ENCODE measurements at regions not wholly inside any gene's neighbourhood (a gene's known extent, or its start where the extent isn't known, plus 50 kb on each side); places are given as distances from the start of the nearest gene placed in this dataset.

- H3K79me2 ChIP-seq (ENCODE audit: insufficient read depth, low read length): no peaks in the 10 kb centered on the region
- Mint-ChIP-seq H3K9me3 (peaks cover 0 to 2% (median 0%) of the 10 kb centered on the region in 7 donors), H3K27me3 (ENCODE audit: low read depth in 3 of 3) (peaks cover 0 to 3% (median 1%) of the 10 kb centered on the region in 3 donors), H3K36me3 (no peaks in the 10 kb centered on the region), H3K27ac (no peak overlapping the region), H3K4me3 (no peak overlapping the region), H3K4me1 (no peaks in the 10 kb centered on the region)
- no peak for TF ChIP-seq CTCF (IDR thresholded peaks at IDR 0.05)
- no peaks in the 10 kb centered on the region for H3K36me3 ChIP-seq (replicated peaks in 1 of 2; ENCODE audit: control insufficient read depth in 1 of 2, insufficient read depth in 2 of 2, low read length in 2 of 2)
- H3K27ac ChIP-seq (ENCODE audit: low read depth in 1 of 2, low read length in 2 of 2): no peak overlapping the region
- no peak overlapping the region for H2AFZ ChIP-seq (ENCODE audit: insufficient read depth, low read depth, low read length, poor library complexity, severe bottlenecking)
- intact Hi-C loops (cut with micrococcal nuclease): no loop called here
- H3K9me3 ChIP-seq (replicated peaks in 1 of 2; ENCODE audit: control insufficient read depth in 1 of 2, insufficient read depth in 1 of 2, low read length in 2 of 2): no peaks in the 10 kb centered on the region
- H3K4me2 ChIP-seq (replicated peaks; ENCODE audit: extremely low read depth, low read length, poor library complexity, severe bottlenecking): no peak overlapping the region
- no peaks in the 10 kb centered on the region for H3K27me3 ChIP-seq (ENCODE audit: control insufficient read depth in 2 of 2, insufficient read depth in 2 of 2, low read length in 2 of 2)
- no peak for DNase-seq
- no peak overlapping the region for H3K9ac ChIP-seq (ENCODE audit: insufficient read depth, low read length, poor library complexity, severe bottlenecking)
- H3K4me3 ChIP-seq (replicated peaks in 1 of 3; ENCODE audit: low read depth in 2 of 3, low read length in 3 of 3): no peak overlapping the region
- no peaks in the 10 kb centered on the region for H3K4me1 ChIP-seq (ENCODE audit: control insufficient read depth in 1 of 2, insufficient read depth in 2 of 2, low read length in 2 of 2)
- WGBS (ENCODE audit: insufficient coverage): no CpG with 5 or more reads among the region's 2 CpGs
- no peaks in the 10 kb centered on the region for H4K20me1 ChIP-seq (ENCODE audit: insufficient read depth, low read length)
Measured at GRCh38 chr5:10836986-10837385, 76.0 kb upstream of the DAP start.

- peaks cover 0 to 3% (median 0%) of the 10 kb centered on the region in 3 donors for H3K27me3 Mint-ChIP-seq (ENCODE audit: low read depth in 3 of 3)
- H3K4me1 Mint-ChIP-seq: no peaks in the 10 kb centered on the region
- no peak overlapping the region for H3K4me3 ChIP-seq (replicated peaks in 1 of 3; ENCODE audit: low read depth in 2 of 3, low read length in 3 of 3)
- H3K4me1 ChIP-seq (ENCODE audit: control insufficient read depth in 1 of 2, insufficient read depth in 2 of 2, low read length in 2 of 2): no peaks in the 10 kb centered on the region
- H3K36me3 Mint-ChIP-seq: no peaks in the 10 kb centered on the region
- H3K27me3 ChIP-seq (ENCODE audit: control insufficient read depth in 2 of 2, insufficient read depth in 2 of 2, low read length in 2 of 2): no peaks in the 10 kb centered on the region
- H3K4me2 ChIP-seq (replicated peaks; ENCODE audit: extremely low read depth, low read length, poor library complexity, severe bottlenecking): no peak overlapping the region
- H4K20me1 ChIP-seq (ENCODE audit: insufficient read depth, low read length): no peaks in the 10 kb centered on the region
- DNase-seq: no peak
- H3K4me3 Mint-ChIP-seq: no peak overlapping the region
- H3K9ac ChIP-seq (ENCODE audit: insufficient read depth, low read length, poor library complexity, severe bottlenecking): no peak overlapping the region
- intact Hi-C loops (cut with micrococcal nuclease): no loop called here
- WGBS (ENCODE audit: insufficient coverage): no CpG with 5 or more reads among the region's 1 CpG
- no peak for TF ChIP-seq CTCF (IDR thresholded peaks at IDR 0.05)
- H3K9me3 ChIP-seq (replicated peaks in 1 of 2; ENCODE audit: control insufficient read depth in 1 of 2, insufficient read depth in 1 of 2, low read length in 2 of 2): no peaks in the 10 kb centered on the region
- no peaks in the 10 kb centered on the region for H3K36me3 ChIP-seq (replicated peaks in 1 of 2; ENCODE audit: control insufficient read depth in 1 of 2, insufficient read depth in 2 of 2, low read length in 2 of 2)
- H3K9me3 Mint-ChIP-seq: peaks cover 0 to 2% (median 0%) of the 10 kb centered on the region in 7 donors
- H2AFZ ChIP-seq (ENCODE audit: insufficient read depth, low read depth, low read length, poor library complexity, severe bottlenecking): no peak overlapping the region
- no peak overlapping the region for H3K27ac ChIP-seq (ENCODE audit: low read depth in 1 of 2, low read length in 2 of 2)
- H3K27ac Mint-ChIP-seq: no peak overlapping the region
- no peaks in the 10 kb centered on the region for H3K79me2 ChIP-seq (ENCODE audit: insufficient read depth, low read length)
Measured at GRCh38 chr5:10834695-10835094, 73.7 kb upstream of the DAP start.

Measured in CD14-positive monocyte (primary cell).